ENCODE measurements at regions not wholly inside any gene's neighbourhood (a gene's known extent, or its start where the extent isn't known, plus 50 kb on each side); places are given as distances from the start of the nearest gene placed in this dataset.
"Not testable (repeated sequence)": the region's sequence is repeated elsewhere in the genome, so short reads cannot be mapped to it uniquely, and the experiment has no call there.

- H2AFZ ChIP-seq (replicated peaks; ENCODE audit: low read length, poor library complexity); H2BK20ac ChIP-seq (ENCODE audit: low read depth, low read length); H2AK9ac ChIP-seq (replicated peaks; ENCODE audit: low read depth, low read length, poor library complexity); H3K4ac ChIP-seq (ENCODE audit: low read depth, low read length); H3K9ac ChIP-seq (ENCODE audit: low read depth, low read length); dilution Hi-C loops (cut with HindIII; ENCODE audit: low sequenced_read_pairs, unreplicated experiment); H3K9me3 ChIP-seq (ENCODE audit: control insufficient read depth, insufficient read depth, low read length); POLR2A ChIA-PET (ENCODE audit: unreplicated experiment); H3K27me3 ChIP-seq (ENCODE audit: control insufficient read depth, insufficient read depth, low read length); H4K8ac ChIP-seq (ENCODE audit: low read depth in 2 of 2, low read length in 2 of 2); H2BK5ac ChIP-seq (ENCODE audit: low read depth, low read length, poor library complexity, severe bottlenecking); H3K14ac ChIP-seq (replicated peaks; ENCODE audit: low read depth, low read length); in situ Hi-C loops (cut with MboI; ENCODE audit: low sequenced_read_pairs); H4K20me1 ChIP-seq (ENCODE audit: insufficient read depth, low read length); H2AK5ac ChIP-seq (ENCODE audit: low read depth, low read length); H3K23ac ChIP-seq (ENCODE audit: low read depth, low read length); H3K9me1 ChIP-seq (ENCODE audit: insufficient read depth, low read length); BruUV-seq (replicated peaks); DNase-seq; H3K27ac ChIP-seq (ENCODE audit: insufficient read depth, low read length); H3K36me3 ChIP-seq (ENCODE audit: control insufficient read depth, insufficient read depth, low read length); H3K4me2 ChIP-seq (ENCODE audit: low read depth, low read length); H3K79me1 ChIP-seq (ENCODE audit: low read depth in 1 of 2, low read length in 2 of 2); H2BK15ac ChIP-seq (ENCODE audit: low read depth, low read length); H3K56ac ChIP-seq (ENCODE audit: extremely low read depth, insufficient read depth, low read length); intact Hi-C loops (cut with micrococcal nuclease); H3K4me3 ChIP-seq (ENCODE audit: insufficient read depth, low read depth, low read length); CTCF ChIA-PET; H2BK120ac ChIP-seq (ENCODE audit: low read depth, low read length); H3K4me1 ChIP-seq (ENCODE audit: control insufficient read depth, insufficient read depth, low read length); H4K5ac ChIP-seq (ENCODE audit: low read depth, low read length); H3K18ac ChIP-seq (ENCODE audit: low read depth, low read length); H4K91ac ChIP-seq (ENCODE audit: insufficient read depth, low read depth, low read length); ATAC-seq (ENCODE audit: low read depth): not testable (repeated sequence)
These were observed 189.9 kb upstream of the ETV3 start for GRCh38 chr1:157328120-157328519.
